ENCODE measurements at regions not wholly inside any gene's neighbourhood (a gene's known extent, or its start where the extent isn't known, plus 50 kb on each side); places are given as distances from the start of the nearest gene placed in this dataset.
A peak's percentile ranks its signal among the peaks of the same experiment; 100 is the strongest.

DNA sequence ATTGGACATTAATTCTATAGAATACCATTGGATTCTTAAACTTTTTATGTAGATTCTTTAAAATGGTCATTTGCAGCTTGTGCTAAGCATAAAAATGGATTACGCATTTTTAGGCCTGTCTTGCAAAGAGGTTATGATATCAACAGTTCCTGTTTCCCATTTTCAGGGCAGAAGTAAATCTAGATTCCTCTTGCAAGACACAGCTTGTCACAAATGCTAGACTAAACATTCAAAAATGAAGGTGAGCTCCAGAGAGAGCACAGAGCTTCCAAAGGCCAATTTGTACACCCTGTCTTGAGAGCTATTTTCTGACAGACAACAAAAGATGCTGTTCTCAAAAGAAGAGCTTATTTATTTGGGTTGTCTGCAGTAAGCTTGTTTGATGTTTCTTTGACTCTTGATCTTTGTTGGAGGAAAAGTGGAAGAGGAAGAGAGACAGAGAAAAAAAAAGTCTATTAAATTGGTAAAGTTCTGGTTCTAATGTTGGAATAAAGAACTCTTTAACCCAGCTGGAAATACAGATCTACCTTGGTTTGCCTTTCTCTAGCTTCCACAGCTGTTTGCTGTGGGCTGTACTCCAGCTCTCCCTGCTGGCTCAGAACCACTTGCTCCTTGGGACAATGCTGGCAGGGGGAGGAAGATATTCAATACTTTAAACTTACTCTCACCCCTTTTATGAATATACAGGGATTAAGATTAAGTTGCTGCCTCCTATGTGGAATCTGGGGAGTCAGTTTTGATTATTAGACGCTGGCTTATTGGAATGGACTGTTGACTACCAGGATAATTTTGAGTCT lies 651.8 kb downstream of the CDH11 start:
- no peaks in the 10 kb centered on the region for H3K27me3 Mint-ChIP-seq (ENCODE audit: low read depth)
- no peak overlapping the region for H2BK12ac ChIP-seq (ENCODE audit: insufficient read length, low read depth, low read length)
- H3K27ac ChIP-seq (ENCODE audit: insufficient read length, low read depth, low read length): no peak overlapping the region
- no peak overlapping the region for H2BK15ac ChIP-seq (ENCODE audit: low read depth, low read length)
- no peaks in the 10 kb centered on the region for H3K4me1 ChIP-seq (ENCODE audit: insufficient read depth, low read length)
- H4K91ac ChIP-seq (ENCODE audit: insufficient read length, low read depth, low read length): no peak overlapping the region
- H4K8ac ChIP-seq (replicated peaks; ENCODE audit: insufficient read length, low read depth, low read length): no peak overlapping the region
- TF ChIP-seq, protein P1, sequence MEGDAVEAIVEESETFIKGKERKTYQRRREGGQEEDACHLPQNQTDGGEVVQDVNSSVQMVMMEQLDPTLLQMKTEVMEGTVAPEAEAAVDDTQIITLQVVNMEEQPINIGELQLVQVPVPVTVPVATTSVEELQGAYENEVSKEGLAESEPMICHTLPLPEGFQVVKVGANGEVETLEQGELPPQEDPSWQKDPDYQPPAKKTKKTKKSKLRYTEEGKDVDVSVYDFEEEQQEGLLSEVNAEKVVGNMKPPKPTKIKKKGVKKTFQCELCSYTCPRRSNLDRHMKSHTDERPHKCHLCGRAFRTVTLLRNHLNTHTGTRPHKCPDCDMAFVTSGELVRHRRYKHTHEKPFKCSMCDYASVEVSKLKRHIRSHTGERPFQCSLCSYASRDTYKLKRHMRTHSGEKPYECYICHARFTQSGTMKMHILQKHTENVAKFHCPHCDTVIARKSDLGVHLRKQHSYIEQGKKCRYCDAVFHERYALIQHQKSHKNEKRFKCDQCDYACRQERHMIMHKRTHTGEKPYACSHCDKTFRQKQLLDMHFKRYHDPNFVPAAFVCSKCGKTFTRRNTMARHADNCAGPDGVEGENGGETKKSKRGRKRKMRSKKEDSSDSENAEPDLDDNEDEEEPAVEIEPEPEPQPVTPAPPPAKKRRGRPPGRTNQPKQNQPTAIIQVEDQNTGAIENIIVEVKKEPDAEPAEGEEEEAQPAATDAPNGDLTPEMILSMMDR (conservative IDR thresholded peaks at IDR 0.05): peak; percentile 15; the same call in 1 of the 3 replicates
- no peak overlapping the region for H2AK5ac ChIP-seq (ENCODE audit: insufficient read length, low read length)
- no peaks in the 10 kb centered on the region for H3K9me3 ChIP-seq (ENCODE audit: control insufficient read depth, low read depth, low read length)
- H3K23ac ChIP-seq (ENCODE audit: insufficient read length, low read depth, low read length): no peak overlapping the region
- H3K18ac ChIP-seq (ENCODE audit: insufficient read length, low read depth, low read length): no peak overlapping the region
- no peaks in the 10 kb centered on the region for H3K4me1 Mint-ChIP-seq
- H2BK120ac ChIP-seq (ENCODE audit: low read depth, low read length, poor library complexity, severe bottlenecking): no peak overlapping the region
- H4K20me1 ChIP-seq (ENCODE audit: control insufficient read depth, insufficient read depth, insufficient read length): no peaks in the 10 kb centered on the region
- H4K5ac ChIP-seq (ENCODE audit: insufficient read length, low read depth, low read length): no peak overlapping the region
- no peak overlapping the region for H3K27ac Mint-ChIP-seq
- DNase-seq: no peak
- no peak overlapping the region for H3K4me3 Mint-ChIP-seq
- H3K79me2 ChIP-seq (ENCODE audit: insufficient read depth, low read length): no peaks in the 10 kb centered on the region
- H3K4ac ChIP-seq (ENCODE audit: low read depth, low read length): no peak overlapping the region
- H3K56ac ChIP-seq (ENCODE audit: insufficient read length, low read depth, low read length): no peak overlapping the region
- H2BK5ac ChIP-seq (ENCODE audit: insufficient read length, low read length): no peak overlapping the region
- no peak overlapping the region for H3K4me2 ChIP-seq (ENCODE audit: insufficient read depth, insufficient read length, low read length)
- H2BK20ac ChIP-seq (ENCODE audit: low read depth, low read length, poor library complexity, severe bottlenecking): no peak overlapping the region
- H2AFZ ChIP-seq (ENCODE audit: low read length): no peak overlapping the region
- peaks cover 9 to 14% of the 10 kb centered on the region in 2 experiments for H3K9me3 Mint-ChIP-seq
- H3T11ph ChIP-seq (ENCODE audit: low read length): no peak overlapping the region
- peaks cover 3 to 4% (median 4%) of the 10 kb centered on the region in 3 experiments; a peak in 4 of 7 replicates for H3K36me3 Mint-ChIP-seq (ENCODE audit: insufficient read depth in 1 of 3, low read depth in 3 of 3)
- H3K27me3 ChIP-seq (ENCODE audit: insufficient read depth, low read length): no peaks in the 10 kb centered on the region
- no peak overlapping the region for H3K14ac ChIP-seq (ENCODE audit: insufficient read depth, low read length)
- WGBS (ENCODE audit: extremely low coverage, insufficient read length, low lambda C conversion rate): no CpG with 5 or more reads among the region's 2 CpGs
- H3K23me2 ChIP-seq (ENCODE audit: insufficient read length, low read depth, low read length, poor library complexity, severe bottlenecking): no peaks in the 10 kb centered on the region
- H3K9ac ChIP-seq (ENCODE audit: extremely low read depth, insufficient read length, low read length): no peak overlapping the region
- no peaks in the 10 kb centered on the region for H3K79me1 ChIP-seq (ENCODE audit: insufficient read depth, low read depth, low read length, poor library complexity, severe bottlenecking)

Data from H9 (cell line).